RWPE1 (cell line): ENCODE measurements at regions not wholly inside any gene's neighbourhood (a gene's known extent, or its start where the extent isn't known, plus 50 kb on each side); places are given as distances from the start of the nearest gene placed in this dataset.

Experiments used
- CTCF ChIA-PET: fragments of 350-600 bp; sonication (Branson Sonifier 250); formaldehyde crosslinking; extraction: SDS; loops from one replicate; lab custom pipeline; 2021; lab: Yijun Ruan, JAX
- POLR2A ChIA-PET: fragments of 400-600 bp; formaldehyde crosslinking; extraction: SDS; loops from one replicate; lab custom pipeline; 2020; ENCODE audit warnings: antibody characterized with exemption; ENCODE audit not compliant: low non-redundant PET; lab: Yijun Ruan, JAX
- DNase-seq: peaks from one replicate; pipeline ENCODE4 v3.0.0; 2012; ENCODE audit warnings: low spot score
- H3K27ac ChIP-seq: fragments of 450-650 bp; 2 replicates; pipeline ENCODE4 v1.5.1; 2017
- CTCF ChIP-seq: fragments of 450-650 bp; conservative IDR thresholded peaks from 2 replicates; pipeline ENCODE4 v1.5.1; 2017; ENCODE audit warnings: low read depth, mild to moderate bottlenecking

- DNase-seq = no peak
- POLR2A ChIA-PET = no interaction called here
- CTCF ChIA-PET = interaction anchor here (0.5 to 0.7 kb wide), 2 partner anchors 38 to 433 kb away, joined by 3 read pairs; no protein-coding TSS in a partner anchor
- no peak for TF ChIP-seq CTCF
- no peak overlapping the region for H3K27ac ChIP-seq
These were observed 696.3 kb downstream of the BCL11A start for GRCh38 chr2:59857109-59857508.

GRCh38 chr2:59856391-59856790 lies 697.1 kb downstream of the BCL11A start:
- H3K27ac ChIP-seq = no peak overlapping the region
- TF ChIP-seq CTCF = no peak
- ChIA-PET POLR2A (no interaction called here), CTCF (no interaction called here)
- no peak for DNase-seq

- POLR2A ChIA-PET = interaction anchor here (0.5 kb wide), 1 partner anchor 900 kb away, joined by 4 read pairs; no protein-coding TSS in a partner anchor
- TF ChIP-seq CTCF = no peak
- H3K27ac ChIP-seq = no peak overlapping the region
- DNase-seq = no peak
- CTCF ChIA-PET = no interaction called here
These were observed 700.4 kb downstream of the BCL11A start for GRCh38 chr2:59853032-59853431.

- ChIA-PET CTCF (no interaction called here), POLR2A (no interaction called here)
- H3K27ac ChIP-seq = no peak overlapping the region
- TF ChIP-seq CTCF = no peak
- DNase-seq = no peak
These were observed 701.5 kb downstream of the BCL11A start for GRCh38 chr2:59851836-59852475.

- ChIA-PET CTCF (no interaction called here), POLR2A (no interaction called here)
- no peak for TF ChIP-seq CTCF
- no peak for DNase-seq
- no peak overlapping the region for H3K27ac ChIP-seq
These were observed 702.9 kb downstream of the BCL11A start for GRCh38 chr2:59850554-59850953.

- TF ChIP-seq CTCF = no peak
- CTCF ChIA-PET = interaction anchor here (0.8 kb wide), 1 partner anchor 949 kb away, joined by 4 read pairs; no protein-coding TSS in a partner anchor
- H3K27ac ChIP-seq = no peak overlapping the region
- no peak for DNase-seq
- POLR2A ChIA-PET = no interaction called here
These were observed 719.5 kb downstream of the BCL11A start for GRCh38 chr2:59833941-59834340.
